Neural progenitor cell (in vitro differentiated cells): ENCODE measurements at regions not wholly inside any gene's neighbourhood (a gene's known extent, or its start where the extent isn't known, plus 50 kb on each side); places are given as distances from the start of the nearest gene placed in this dataset.
"Not testable (repeated sequence)": the region's sequence is repeated elsewhere in the genome, so short reads cannot be mapped to it uniquely, and the experiment has no call there.

Source experiments
- DNase-seq: peaks from one replicate; pipeline ENCODE4 v3.0.0-alpha.2; 2016; ENCODE audit warnings: low spot score
- H2AFZ ChIP-seq: fragments of 200-600 bp; sonication (generic); replicated peaks from 2 replicates; pipeline ENCODE4 v1.6.1; 2016; ENCODE audit warnings: antibody characterized with exemption
- H3F3A ChIP-seq: fragments of 200-600 bp; sonication (generic); 2 replicates; pipeline ENCODE4 v1.6.1; 2016; ENCODE audit warnings: antibody characterized with exemption, low read depth
- H3K27ac ChIP-seq: fragments of 200-600 bp; sonication (generic); 2 replicates; pipeline ENCODE4 v1.5.1; 2016; ENCODE audit warnings: mild to moderate bottlenecking
- H3K27me3 ChIP-seq: fragments of 200-600 bp; sonication (generic); 2 replicates; pipeline ENCODE4 v1.6.1; 2016; ENCODE audit warnings: mild to moderate bottlenecking, moderate library complexity
- H3K36me3 ChIP-seq: fragments of 200-600 bp; sonication (generic); 2 replicates; pipeline ENCODE4 v1.5.1; 2016
- H3K4me1 ChIP-seq: fragments of 200-600 bp; sonication (generic); 2 replicates; pipeline ENCODE4 v1.6.1; 2016; ENCODE audit warnings: mixed run types
- H3K4me2 ChIP-seq: fragments of 200-600 bp; sonication (generic); 2 replicates; pipeline ENCODE4 v1.6.1; 2016
- H3K4me3 ChIP-seq: fragments of 200-600 bp; sonication (generic); 2 replicates; pipeline ENCODE4 v1.5.1; 2016
- H3K79me2 ChIP-seq: fragments of 200-600 bp; sonication (generic); 2 replicates; pipeline ENCODE4 v1.6.1; 2016; ENCODE audit warnings: low read depth
- H3K9ac ChIP-seq: fragments of 200-600 bp; sonication (generic); 2 replicates; pipeline ENCODE4 v1.6.1; 2016
- H3K9me3 ChIP-seq: fragments of 200-600 bp; sonication (generic); 2 replicates; pipeline ENCODE4 v1.5.1; 2016; ENCODE audit warnings: low read depth
- H4K20me1 ChIP-seq: fragments of 200-600 bp; sonication (generic); 2 replicates; pipeline ENCODE4 v1.6.1; 2016; ENCODE audit warnings: low read depth
- H3K27ac Mint-ChIP-seq: 3 replicates; pipeline ENCODE4 v1.8.0; 2021; ENCODE audit warnings: mixed read lengths
- H3K27me3 Mint-ChIP-seq: 2 replicates; pipeline ENCODE4 v1.8.0; 2022; ENCODE audit warnings: low read depth, mild to moderate bottlenecking, inconsistent platforms, moderate library complexity, mixed read lengths; ENCODE audit not compliant: insufficient read depth
- H3K36me3 Mint-ChIP-seq: 3 replicates; pipeline ENCODE4 v1.8.0; 2021; ENCODE audit warnings: mixed read lengths
- H3K4me1 Mint-ChIP-seq: 3 replicates; pipeline ENCODE4 v1.8.0; 2021; ENCODE audit warnings: mixed read lengths
- H3K4me3 Mint-ChIP-seq: 3 replicates; pipeline ENCODE4 v1.8.0; 2021; ENCODE audit warnings: mild to moderate bottlenecking, moderate library complexity, mixed read lengths
- H3K9me3 Mint-ChIP-seq: 3 replicates; pipeline ENCODE4 v1.8.0; 2020; ENCODE audit warnings: mixed read lengths
- EZH2 ChIP-seq: fragments of 200-600 bp; sonication (generic); IDR thresholded peaks from 2 replicates; pipeline ENCODE4 v1.6.1; 2017; ENCODE audit warnings: antibody characterized with exemption, mild to moderate bottlenecking, moderate library complexity
- EZH2phosphoT487 ChIP-seq: fragments of 200-600 bp; sonication (generic); IDR thresholded peaks from 2 replicates; pipeline ENCODE4 v1.6.1; 2017; ENCODE audit warnings: antibody characterized with exemption
- TF ChIP-seq, protein P1 (sequence below): fragments of 200-600 bp; sonication (generic); IDR thresholded peaks from 2 replicates; pipeline ENCODE4 v1.5.1; 2017; ENCODE audit warnings: antibody characterized with exemption, mild to moderate bottlenecking

DNA sequence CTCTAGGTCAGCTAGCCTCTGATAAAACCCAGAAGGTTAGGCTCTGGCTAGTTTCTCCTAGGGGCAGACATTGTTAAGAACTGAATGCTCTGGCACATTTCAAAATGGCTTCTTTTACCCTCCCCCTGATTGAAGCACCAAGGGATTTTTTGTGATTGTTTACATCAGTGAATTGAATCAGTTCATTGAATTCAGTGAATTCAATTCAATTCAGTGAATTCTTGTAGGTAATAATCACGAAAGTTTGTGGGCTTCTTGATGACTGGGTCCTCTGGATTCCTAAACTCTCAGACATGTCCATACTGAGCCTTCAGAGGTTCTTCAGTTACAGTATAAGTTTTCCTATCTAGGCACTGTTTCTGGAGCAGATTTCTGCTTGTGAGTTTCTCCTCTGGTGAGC, 135.2 kb upstream of the ELAC2 start:
- Histone ChIP-seq H3K27me3 (no peaks in the 10 kb centered on the region), H3K9ac (no peak overlapping the region), H3F3A (no peaks in the 10 kb centered on the region), H4K20me1 (no peaks in the 10 kb centered on the region), H3K4me1 (no peaks in the 10 kb centered on the region), H3K9me3 (no peaks in the 10 kb centered on the region), H3K27ac (no peak overlapping the region), H3K36me3 (no peaks in the 10 kb centered on the region), H3K4me3 (no peak overlapping the region), H3K79me2 (no peaks in the 10 kb centered on the region), H3K4me2 (no peak overlapping the region), H2AFZ (peak overlapping the region; percentile 91)
- H3K9me3 Mint-ChIP-seq, result peaks cover 3% of the 10 kb centered on the region
- H3K27ac Mint-ChIP-seq, result no peak overlapping the region
- H3K4me3 Mint-ChIP-seq, result no peak overlapping the region
- DNase-seq, result no peak
- H3K4me1 Mint-ChIP-seq, result no peaks in the 10 kb centered on the region
- no peaks in the 10 kb centered on the region for H3K36me3 Mint-ChIP-seq
- no peaks in the 10 kb centered on the region for H3K27me3 Mint-ChIP-seq
- TF ChIP-seq EZH2, result no peak
- TF ChIP-seq, protein P1, sequence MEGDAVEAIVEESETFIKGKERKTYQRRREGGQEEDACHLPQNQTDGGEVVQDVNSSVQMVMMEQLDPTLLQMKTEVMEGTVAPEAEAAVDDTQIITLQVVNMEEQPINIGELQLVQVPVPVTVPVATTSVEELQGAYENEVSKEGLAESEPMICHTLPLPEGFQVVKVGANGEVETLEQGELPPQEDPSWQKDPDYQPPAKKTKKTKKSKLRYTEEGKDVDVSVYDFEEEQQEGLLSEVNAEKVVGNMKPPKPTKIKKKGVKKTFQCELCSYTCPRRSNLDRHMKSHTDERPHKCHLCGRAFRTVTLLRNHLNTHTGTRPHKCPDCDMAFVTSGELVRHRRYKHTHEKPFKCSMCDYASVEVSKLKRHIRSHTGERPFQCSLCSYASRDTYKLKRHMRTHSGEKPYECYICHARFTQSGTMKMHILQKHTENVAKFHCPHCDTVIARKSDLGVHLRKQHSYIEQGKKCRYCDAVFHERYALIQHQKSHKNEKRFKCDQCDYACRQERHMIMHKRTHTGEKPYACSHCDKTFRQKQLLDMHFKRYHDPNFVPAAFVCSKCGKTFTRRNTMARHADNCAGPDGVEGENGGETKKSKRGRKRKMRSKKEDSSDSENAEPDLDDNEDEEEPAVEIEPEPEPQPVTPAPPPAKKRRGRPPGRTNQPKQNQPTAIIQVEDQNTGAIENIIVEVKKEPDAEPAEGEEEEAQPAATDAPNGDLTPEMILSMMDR, result no peak
- no peak for TF ChIP-seq EZH2phosphoT487

DNA sequence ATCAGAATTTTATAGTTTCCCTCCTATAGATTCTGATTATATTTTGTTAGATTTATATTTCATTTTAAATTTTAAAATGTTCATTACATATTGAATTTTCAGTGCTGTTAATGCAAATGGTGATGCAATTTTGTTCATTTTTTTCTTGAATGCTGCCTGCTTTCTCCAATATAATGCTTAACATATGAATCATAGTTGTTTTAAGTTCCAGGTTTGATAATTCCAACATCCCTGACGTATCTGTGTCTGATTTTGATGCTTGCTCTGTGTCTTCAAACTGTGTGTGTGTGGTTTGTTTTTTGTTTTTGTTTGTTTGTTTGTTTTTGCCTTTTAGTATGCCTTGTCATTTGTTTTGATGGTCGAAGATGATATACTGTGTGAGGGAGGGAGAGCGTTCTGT, 134.7 kb upstream of the ELAC2 start:
- Mint-ChIP-seq H3K4me1 (no peaks in the 10 kb centered on the region), H3K4me3 (no peak overlapping the region), H3K27ac (no peak overlapping the region), H3K36me3 (no peaks in the 10 kb centered on the region), H3K9me3 (peaks cover 3% of the 10 kb centered on the region), H3K27me3 (no peaks in the 10 kb centered on the region)
- Histone ChIP-seq H3K9me3 (no peaks in the 10 kb centered on the region), H3F3A (no peaks in the 10 kb centered on the region), H3K27me3 (no peaks in the 10 kb centered on the region), H3K79me2 (no peaks in the 10 kb centered on the region), H2AFZ (peak overlapping the region; percentile 91), H3K4me3 (no peak overlapping the region), H3K36me3 (no peaks in the 10 kb centered on the region), H3K4me1 (no peaks in the 10 kb centered on the region), H3K4me2 (no peak overlapping the region), H4K20me1 (no peaks in the 10 kb centered on the region), H3K9ac (no peak overlapping the region), H3K27ac (no peak overlapping the region)
- TF ChIP-seq EZH2phosphoT487 (no peak), EZH2 (no peak)
- TF ChIP-seq, protein P1, result no peak
- DNase-seq, result no peak

DNA sequence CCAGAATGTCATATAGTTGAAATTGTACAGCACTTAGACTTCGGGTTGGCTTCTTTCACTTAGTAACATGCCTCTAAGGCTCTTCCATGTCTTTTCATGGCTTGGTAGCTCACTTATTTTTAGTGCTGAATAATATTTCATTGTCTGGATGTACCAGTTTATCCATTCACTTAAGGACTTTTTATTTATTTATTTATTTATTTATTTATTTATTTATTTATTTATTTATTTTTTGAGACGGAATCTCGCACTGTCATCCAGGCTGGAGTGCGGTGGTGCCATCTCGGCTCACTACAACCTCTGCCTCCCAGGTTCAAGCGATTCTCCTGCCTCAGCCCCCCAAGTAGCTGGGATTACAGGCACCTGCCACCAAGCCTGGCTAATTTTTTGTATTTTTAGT, 132.9 kb upstream of the ELAC2 start:
- H3K27me3 Mint-ChIP-seq, H3K27ac Mint-ChIP-seq, H3K79me2 ChIP-seq, H3K4me3 Mint-ChIP-seq, H3K27ac ChIP-seq, H3K4me2 ChIP-seq, H3K9ac ChIP-seq, H3K36me3 Mint-ChIP-seq, H3F3A ChIP-seq, H2AFZ ChIP-seq, H3K9me3 ChIP-seq, H3K27me3 ChIP-seq, DNase-seq, H3K4me1 Mint-ChIP-seq, H3K4me1 ChIP-seq, H3K4me3 ChIP-seq, H4K20me1 ChIP-seq, H3K36me3 ChIP-seq, H3K9me3 Mint-ChIP-seq: not testable (repeated sequence)

DNA sequence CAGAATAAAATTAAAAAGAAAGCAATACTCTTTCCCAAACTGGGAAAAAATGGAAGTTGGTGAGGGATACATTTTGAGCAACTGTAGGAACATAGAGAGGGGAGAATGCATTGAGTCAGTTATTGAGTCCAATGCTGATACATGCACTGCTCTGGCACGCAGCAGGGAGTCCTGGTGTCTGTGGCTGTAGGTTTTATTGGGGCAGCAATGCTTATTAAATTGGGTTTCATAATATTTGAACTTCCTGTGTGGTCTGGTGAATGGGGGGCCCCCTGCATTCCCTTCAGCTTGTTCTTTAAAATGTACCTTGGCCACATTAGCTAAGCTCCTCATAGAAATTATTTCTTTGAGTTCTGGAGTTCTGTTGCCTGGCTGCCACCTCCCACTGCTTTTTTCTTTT, 125.2 kb upstream of the ELAC2 start:
- TF ChIP-seq EZH2 (no peak), EZH2phosphoT487 (no peak)
- TF ChIP-seq, protein P1, result no peak
- H3K4me1 Mint-ChIP-seq, result peaks cover 21% of the 10 kb centered on the region
- H3K4me2 ChIP-seq, result no peak overlapping the region
- no peak overlapping the region for H3K4me3 Mint-ChIP-seq
- no peaks in the 10 kb centered on the region for H3K79me2 ChIP-seq
- H2AFZ ChIP-seq, result no peak overlapping the region
- no peak overlapping the region for H3K4me3 ChIP-seq
- no peaks in the 10 kb centered on the region for H3K36me3 ChIP-seq
- peaks cover 14% of the 10 kb centered on the region for H3F3A ChIP-seq
- no peaks in the 10 kb centered on the region for H3K27me3 ChIP-seq
- peaks cover 4% of the 10 kb centered on the region for H3K27me3 Mint-ChIP-seq
- no peak for DNase-seq
- peaks cover 10% of the 10 kb centered on the region for H3K4me1 ChIP-seq
- peak overlapping the region; percentile 22 for H3K27ac Mint-ChIP-seq
- H3K9me3 Mint-ChIP-seq, result peaks cover 26% of the 10 kb centered on the region
- no peaks in the 10 kb centered on the region for H4K20me1 ChIP-seq
- H3K27ac ChIP-seq, result no peak overlapping the region
- H3K9me3 ChIP-seq, result no peaks in the 10 kb centered on the region
- no peak overlapping the region for H3K9ac ChIP-seq
- H3K36me3 Mint-ChIP-seq, result peaks cover 7% of the 10 kb centered on the region
